ENCODE measurements at regions not wholly inside any gene's neighbourhood (a gene's known extent, or its start where the extent isn't known, plus 50 kb on each side); places are given as distances from the start of the nearest gene placed in this dataset.

GRCh38 chr14:38385836-38386235 is 129.9 kb upstream of the CLEC14A start:
- ChIA-PET POLR2A (no interaction called here), RAD21 (ENCODE audit: low non-redundant PET in 1 of 2, low total read pairs in 2 of 2, uncharacterized antibody in 2 of 2, unreplicated experiment in 2 of 2) (no interaction called here), CTCF (no interaction called here)
- H3K79me2 ChIP-seq (ENCODE audit: insufficient read depth, low read length), result no peaks in the 10 kb centered on the region
- H3K4me3 ChIP-seq (replicated peaks in 1 of 2; ENCODE audit: low read depth in 1 of 2, low read length in 2 of 2), result no peak overlapping the region
- no peak overlapping the region for H3K9ac ChIP-seq (ENCODE audit: low read length)
- BruUV-seq (replicated peaks), result no TSS peak
- intact Hi-C loops (cut with micrococcal nuclease), result no loop called here
- H2AFZ ChIP-seq (ENCODE audit: low read depth, low read length, poor library complexity, severe bottlenecking), result no peak overlapping the region
- TF ChIP-seq RAD21 (IDR thresholded peaks at IDR 0.05; ENCODE audit: low read depth) (no peak), ELF1 (IDR thresholded peaks at IDR 0.05; ENCODE audit: borderline replicate concordance, low read depth) (no peak), CTCF (IDR thresholded peaks at IDR 0.05 in 2 of 3, conservative IDR thresholded peaks at IDR 0.05 in 1 of 3; ENCODE audit: borderline replicate concordance in 1 of 3, insufficient read depth in 1 of 3, low read depth in 2 of 3, low read length in 2 of 3) (no peak), REST (IDR thresholded peaks at IDR 0.05; ENCODE audit: low read depth) (no peak), ZNF274 (IDR thresholded peaks at IDR 0.05; ENCODE audit: low read depth, low read length) (no peak), EZH2 (IDR thresholded peaks at IDR 0.05) (no peak), FOSL1 (IDR thresholded peaks at IDR 0.05; ENCODE audit: low read depth) (no peak), ZBTB33 (IDR thresholded peaks at IDR 0.05; ENCODE audit: extremely low read depth, insufficient replicate concordance, low read length) (no peak), JUND (IDR thresholded peaks at IDR 0.05) (no peak), EZH2phosphoT487 (IDR thresholded peaks at IDR 0.05; ENCODE audit: borderline replicate concordance) (no peak), MAX (IDR thresholded peaks at IDR 0.05) (no peak), SRF (IDR thresholded peaks at IDR 0.05; ENCODE audit: low read depth) (no peak), YY1 (IDR thresholded peaks at IDR 0.05; ENCODE audit: extremely low read depth, insufficient replicate concordance, low read depth, low read length) (no peak), ATF3 (IDR thresholded peaks at IDR 0.05) (no peak), CEBPB (IDR thresholded peaks at IDR 0.05; ENCODE audit: low read depth) (no peak), EGR1 (IDR thresholded peaks at IDR 0.05; ENCODE audit: low read depth) (no peak)
- H3K36me3 ChIP-seq (ENCODE audit: control insufficient read depth in 1 of 2, insufficient read depth in 2 of 2, low read length in 2 of 2), result no peaks in the 10 kb centered on the region
- H3K27ac ChIP-seq (ENCODE audit: low read depth, low read length), result no peak overlapping the region
- no peaks in the 10 kb centered on the region for H4K20me1 ChIP-seq (ENCODE audit: insufficient read depth)
- H3K9me3 ChIP-seq (ENCODE audit: control insufficient read depth in 1 of 2, insufficient read depth in 1 of 2, low read depth in 1 of 2, low read length in 2 of 2), result no peaks in the 10 kb centered on the region; a peak in 1 of 4 replicates
- DNase-seq (ENCODE audit: low read depth, low spot score) (no peak), ATAC-seq (no peak)
- H3K27me3 ChIP-seq (ENCODE audit: insufficient read depth, low read length), result no peaks in the 10 kb centered on the region
- no peaks in the 10 kb centered on the region for H3K9me2 ChIP-seq (ENCODE audit: insufficient read depth)
- no peak overlapping the region for H3K4me2 ChIP-seq (ENCODE audit: low read length)
- H3K4me1 ChIP-seq (ENCODE audit: control insufficient read depth in 1 of 2, insufficient read depth in 2 of 2, low read length in 2 of 2), result no peaks in the 10 kb centered on the region

Measured in HCT116 (cell line).